GM21526 (cell line): ENCODE measurements at regions not wholly inside any gene's neighbourhood (a gene's known extent, or its start where the extent isn't known, plus 50 kb on each side); places are given as distances from the start of the nearest gene placed in this dataset.

Source experiments
- ATAC-seq: cut with Tn5 transposase; IDR thresholded peaks from one replicate; pipeline ENCODE4 v1.9.1; 2021; ENCODE audit warnings: moderate library complexity; ENCODE audit not compliant: unreplicated experiment, low FRiP score

DNA sequence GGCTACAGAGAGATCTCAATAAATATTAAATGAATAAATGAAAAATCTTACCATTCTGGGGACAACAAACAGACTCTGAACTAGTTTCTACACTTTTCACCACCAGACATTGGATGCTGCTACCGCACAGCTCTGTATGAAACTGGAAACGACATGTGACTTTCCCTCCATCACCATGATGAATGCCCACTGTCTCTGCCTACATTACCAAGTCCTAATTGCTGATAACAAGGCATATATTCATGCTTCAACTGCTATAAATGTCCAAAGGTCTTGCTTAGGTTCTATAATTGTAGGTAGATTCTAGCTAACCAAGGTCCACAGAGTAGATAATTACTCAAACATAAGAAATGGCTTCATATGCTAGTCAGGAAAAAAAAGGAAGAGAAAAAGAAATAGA, 399.4 kb upstream of the ADGRL3 start:
- no peak for ATAC-seq

DNA sequence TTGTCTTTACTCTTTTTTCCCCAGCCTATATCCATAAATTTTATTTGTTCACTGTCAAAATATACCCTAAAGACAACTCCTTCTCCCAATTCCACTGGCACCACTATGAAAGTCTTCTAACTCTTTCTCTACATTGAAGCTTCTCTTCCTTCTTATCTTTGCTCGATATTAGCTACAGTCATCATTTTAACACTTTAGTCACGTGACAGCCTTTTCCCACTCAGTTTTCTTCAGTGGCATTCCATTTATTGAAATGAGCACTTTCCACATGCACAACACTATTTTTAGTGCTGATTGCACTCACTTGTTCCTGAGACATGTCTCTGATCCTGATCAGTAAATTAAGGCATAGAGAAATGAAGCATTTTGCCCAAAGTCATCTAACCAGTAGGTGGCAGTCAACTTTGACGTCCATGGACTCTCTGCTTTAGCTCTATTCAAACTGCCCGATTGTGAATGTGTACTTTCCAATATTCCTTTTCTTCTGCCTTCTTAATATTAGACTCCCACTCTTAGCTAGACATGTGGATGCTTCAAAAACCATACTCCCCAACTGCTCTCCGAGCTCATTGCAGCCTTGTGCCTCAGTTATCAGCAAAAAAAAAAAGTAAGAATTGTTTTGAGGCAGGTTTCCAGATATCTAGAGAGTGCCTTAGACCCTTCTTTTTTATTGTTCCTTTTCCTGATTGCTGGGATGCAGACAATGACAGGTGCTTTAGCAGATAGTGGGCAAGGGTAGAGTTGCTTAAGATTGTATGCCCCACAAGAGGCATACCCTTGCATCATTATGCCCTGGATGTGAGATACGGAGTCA, 394.4 kb upstream of the ADGRL3 start:
- no peak for ATAC-seq

DNA sequence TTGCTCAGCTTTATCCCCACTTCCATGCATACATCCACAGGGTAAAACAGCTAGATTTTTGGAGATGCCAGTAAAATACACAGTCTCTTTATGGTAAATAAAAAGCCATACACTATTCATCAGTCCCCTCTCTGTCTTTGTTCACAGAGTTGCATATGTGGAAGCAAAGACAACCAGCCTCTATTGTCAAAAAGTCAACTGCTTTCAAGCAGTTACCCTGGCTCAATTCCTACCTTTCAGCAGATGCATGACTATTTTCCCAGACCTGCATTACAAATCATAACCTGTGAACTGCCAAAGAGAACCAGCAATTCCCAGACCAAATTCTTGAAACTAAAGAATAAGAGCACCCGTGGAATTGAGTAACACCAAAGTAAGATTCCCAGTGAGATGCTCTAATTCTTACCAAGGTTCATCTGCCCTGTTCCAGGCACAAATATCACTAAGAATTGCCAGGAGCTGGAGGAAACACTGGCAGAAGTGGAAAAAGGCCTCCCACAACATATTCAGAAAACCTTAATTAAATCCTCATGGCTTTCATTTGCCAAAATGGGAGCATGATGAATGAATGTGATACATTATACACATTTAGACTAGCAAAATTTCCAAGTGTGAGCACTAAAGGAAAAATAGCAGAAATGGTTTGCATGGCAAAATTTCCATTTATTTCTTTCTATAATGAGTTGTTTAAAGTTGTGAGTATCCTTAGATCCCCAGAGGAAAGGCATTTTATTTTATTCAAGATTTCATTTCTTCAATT, 391.2 kb upstream of the ADGRL3 start:
- no peak for ATAC-seq

DNA sequence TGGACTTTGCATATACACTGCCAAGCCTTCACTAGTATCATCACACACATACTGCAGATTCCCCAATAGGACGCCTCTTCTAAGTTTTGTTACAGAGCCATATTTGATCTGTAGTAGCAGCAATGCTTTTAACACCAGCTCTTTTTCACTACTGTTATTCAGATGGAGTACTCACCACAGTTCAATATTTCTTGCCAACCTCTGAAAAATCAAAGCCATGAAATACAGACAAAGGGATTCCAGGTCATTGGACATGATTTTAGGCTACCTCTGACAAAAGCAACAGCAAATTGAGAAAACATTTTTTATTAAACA, 390.7 kb upstream of the ADGRL3 start:
- ATAC-seq, result no peak

DNA sequence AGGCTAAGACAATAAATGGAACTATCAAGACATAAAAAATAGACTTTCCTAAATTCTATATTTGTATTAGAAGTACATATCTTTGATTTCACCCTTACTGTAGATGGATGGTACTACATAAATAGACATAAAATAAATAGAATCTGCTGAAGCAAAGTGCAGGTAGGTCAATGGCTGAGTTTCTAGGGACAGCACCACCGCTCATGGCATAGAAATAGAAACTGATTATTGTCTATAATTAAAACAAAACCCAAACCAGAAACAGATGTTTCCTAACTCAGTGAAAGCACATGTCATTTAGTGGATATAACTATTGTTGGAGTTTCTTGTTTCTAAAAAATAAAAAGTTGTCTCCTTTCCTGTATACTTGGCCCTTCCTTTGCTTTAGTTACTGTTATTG, 387.3 kb upstream of the ADGRL3 start:
- ATAC-seq, result no peak

DNA sequence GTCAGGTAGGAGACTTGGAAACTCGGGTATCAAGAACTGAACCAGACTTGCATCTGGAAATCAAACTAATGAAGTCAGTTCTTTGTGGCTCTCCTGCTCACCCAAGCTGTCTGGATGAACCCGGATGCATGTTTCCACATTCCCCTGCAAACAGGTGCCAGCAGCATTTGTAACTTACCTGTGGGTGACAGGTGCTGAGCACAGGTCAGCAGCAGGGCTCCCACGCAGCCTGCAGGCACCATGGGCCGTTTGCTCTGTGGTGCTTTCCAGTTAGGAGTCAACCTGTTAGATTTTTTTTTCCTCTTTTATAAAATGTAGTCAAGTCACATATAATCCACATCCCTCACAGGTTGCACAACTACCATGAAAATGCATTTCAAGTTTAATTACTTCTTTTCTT, 385.6 kb upstream of the ADGRL3 start:
- ATAC-seq, result no peak

DNA sequence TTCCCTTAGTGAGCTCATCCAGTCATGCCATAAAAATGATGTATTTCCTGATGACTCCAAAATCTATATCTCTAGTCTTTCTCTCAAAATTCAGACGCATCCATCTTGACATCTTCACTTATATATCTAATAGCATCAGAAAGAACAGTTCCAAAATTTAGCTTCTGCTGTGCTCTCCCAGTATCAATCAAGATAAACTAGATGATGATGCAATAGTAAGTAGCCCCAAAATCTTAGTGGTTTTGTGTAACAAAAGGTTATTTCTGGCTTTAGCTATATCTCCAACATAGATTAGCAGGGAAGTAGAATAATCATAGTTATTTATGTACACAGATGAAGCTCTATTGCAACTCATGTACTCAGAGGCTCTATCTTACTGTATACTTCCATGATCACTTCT, 382.5 kb upstream of the ADGRL3 start:
- no peak for ATAC-seq

DNA sequence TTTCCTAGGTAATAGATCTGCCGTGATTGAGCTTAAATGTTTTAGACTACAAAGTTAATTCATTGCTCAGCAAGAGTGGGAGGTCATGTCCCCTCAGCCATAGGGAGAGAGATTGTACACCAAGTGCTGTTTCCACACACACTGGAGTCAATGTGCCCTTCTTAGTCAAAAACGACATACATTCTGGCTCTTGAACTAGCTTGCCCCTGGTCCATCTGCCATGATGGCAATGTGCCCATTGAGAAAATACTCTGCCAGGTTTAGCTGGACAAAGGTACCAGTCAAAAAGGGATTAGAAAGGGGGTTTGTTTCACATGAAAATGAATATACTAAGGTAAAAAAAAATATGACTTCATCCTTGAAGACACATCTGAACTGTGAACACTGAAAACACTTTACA, 377.1 kb upstream of the ADGRL3 start:
- no peak for ATAC-seq

DNA sequence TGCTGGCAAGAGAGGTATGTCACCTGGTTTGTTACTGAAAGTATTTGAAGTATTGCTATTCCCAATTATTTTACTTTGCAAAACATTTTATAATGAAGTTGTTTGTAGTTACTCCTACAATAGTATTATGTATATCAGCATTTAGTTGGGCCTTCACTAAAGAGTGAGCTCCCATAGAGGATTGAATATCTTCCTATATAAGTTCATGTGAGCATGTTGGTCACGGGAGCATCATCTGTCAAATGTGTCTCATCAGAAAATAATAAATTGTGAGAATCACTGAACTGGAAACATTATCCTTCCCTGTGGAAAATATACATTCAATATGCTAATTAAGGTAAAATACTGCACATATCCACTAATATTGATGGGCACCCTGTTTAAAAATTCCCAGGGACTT, 360.1 kb upstream of the ADGRL3 start:
- ATAC-seq, result no peak

DNA sequence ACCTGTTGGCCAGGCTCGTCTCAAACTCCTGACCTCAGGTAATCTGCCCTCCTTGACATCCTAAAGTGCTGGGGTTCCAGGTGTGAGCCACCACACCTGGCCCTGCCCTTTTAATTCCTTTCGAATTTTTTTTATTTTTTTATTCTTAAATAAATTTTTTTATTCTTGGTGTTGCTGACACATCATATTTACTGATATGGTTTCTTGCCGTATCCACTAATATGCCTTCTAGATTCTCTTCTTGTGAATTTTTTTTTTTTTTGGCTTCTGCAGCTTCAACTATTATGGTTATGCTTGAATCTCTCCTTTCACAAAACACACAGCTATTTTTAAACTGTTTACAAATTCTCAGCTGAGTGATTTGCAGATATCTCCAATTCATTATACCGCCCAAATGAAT, 353.4 kb upstream of the ADGRL3 start:
- ATAC-seq, result no peak

DNA sequence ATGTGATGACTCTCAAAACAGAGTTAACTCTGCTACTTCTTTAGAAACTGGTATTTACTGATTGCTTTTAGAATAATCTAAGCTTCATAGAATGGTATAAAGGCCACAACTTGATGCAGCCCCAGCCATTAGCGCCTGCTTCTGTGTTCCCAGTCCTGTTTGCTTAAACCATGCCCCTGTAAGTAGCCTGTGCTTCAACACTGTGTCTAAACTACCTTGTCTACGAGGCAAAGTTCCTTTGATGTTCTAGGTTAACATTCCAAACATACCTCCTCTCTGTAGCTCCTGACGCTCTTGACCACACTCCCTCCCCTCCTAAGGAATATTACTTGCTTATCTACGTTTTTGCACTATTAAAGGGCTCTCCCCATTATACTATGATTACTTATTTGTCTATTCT, 352.5 kb upstream of the ADGRL3 start:
- ATAC-seq, result no peak

DNA sequence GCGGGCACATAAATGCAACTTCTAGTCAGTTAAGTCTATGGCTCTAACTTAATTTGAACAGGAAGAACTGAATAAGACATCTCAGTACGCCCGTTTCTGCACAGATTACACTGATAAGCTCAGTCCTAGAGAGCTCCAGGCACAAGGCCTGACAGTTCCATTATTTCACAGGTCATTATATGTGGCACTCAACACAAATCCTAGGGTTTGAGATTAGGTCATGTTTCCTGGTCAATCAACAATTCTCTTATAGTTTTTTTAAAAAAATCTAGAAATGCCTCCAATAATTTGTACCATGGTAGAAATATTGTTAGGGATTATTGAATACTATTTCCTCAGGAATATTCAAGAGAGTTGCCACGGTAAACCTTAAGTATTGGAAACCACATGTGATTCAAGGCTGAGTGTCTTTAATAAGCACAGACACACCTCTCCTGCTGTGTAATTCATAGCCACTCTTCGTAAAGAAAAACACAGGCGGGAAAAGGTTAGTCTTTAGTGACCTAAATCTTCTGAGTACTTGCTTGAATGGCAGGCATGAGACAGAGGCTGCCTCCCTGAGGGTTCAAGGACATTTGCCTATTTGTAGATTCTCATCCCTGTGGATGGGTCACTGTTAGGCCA, 342.9 kb upstream of the ADGRL3 start:
- no peak for ATAC-seq

DNA sequence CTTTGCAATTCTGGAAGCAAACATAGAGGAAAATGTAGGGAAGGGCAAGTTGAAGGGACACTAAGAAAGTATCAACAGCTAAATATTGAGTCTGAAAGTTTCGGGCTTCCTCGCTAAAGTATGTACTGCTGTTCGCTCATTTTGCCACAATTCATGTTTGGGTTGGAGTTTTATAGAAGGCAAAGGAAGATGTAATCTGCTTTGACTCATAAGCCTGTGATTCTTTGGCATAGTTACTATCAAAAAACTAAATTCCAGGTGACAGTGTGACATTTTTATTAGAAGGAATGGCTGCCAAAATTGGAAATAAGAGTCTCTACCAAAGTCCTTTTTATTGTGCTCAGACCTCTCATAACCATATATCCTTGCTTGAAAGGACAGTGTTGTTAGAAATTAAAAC, 336.7 kb upstream of the ADGRL3 start:
- no peak for ATAC-seq

DNA sequence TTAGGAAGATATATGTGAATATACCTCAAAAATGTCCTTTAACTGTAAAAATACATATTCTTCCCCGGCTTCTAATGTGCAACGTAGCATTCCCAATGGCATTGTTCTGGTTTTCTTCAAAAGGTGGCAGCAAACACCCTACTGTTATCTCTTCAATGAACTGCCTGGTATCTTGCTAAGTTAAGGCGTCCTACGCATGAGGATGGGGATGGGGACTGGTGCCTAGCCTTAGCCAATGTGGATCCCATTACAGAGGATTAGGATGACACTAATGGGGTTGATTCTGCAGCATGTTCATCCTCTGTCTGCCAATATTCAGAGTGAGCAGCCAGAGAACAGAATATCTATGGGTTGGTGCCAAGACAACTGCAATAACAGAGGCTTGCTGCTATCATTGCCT, 334.9 kb upstream of the ADGRL3 start:
- ATAC-seq, result no peak

DNA sequence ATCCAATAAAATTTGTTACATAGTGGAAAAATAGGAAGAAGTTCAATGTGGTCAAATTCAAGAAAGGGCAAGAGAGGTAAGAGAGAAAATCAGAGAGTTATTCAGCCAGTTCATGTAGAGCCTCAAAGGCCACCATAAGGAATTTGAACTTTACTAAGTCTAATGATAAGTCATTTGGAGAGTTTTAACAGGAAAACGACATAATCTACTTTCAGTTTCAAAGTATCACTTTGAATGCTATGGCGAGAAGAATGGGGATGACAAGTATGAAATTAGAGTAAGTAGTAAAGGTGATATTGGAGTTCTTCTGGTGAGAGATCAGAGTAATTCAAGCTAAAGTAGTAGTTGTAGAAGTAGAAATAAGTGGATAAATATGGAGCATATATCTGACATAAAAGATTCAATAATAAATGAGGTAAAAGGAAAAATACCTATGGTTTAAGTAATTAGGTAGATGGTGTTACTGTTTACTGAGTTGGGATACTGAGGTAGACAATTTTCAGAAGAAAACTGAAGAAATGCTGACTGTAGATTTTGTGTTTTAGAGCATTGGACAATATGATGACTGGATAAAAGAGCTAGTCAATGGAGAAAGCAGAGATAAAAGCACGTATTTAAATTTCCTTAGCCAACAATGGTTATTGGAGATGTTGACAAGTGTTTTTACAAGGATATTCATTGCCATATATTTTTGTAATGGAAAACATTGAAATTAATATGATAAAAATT, 331.7 kb upstream of the ADGRL3 start:
- ATAC-seq, result no peak

DNA sequence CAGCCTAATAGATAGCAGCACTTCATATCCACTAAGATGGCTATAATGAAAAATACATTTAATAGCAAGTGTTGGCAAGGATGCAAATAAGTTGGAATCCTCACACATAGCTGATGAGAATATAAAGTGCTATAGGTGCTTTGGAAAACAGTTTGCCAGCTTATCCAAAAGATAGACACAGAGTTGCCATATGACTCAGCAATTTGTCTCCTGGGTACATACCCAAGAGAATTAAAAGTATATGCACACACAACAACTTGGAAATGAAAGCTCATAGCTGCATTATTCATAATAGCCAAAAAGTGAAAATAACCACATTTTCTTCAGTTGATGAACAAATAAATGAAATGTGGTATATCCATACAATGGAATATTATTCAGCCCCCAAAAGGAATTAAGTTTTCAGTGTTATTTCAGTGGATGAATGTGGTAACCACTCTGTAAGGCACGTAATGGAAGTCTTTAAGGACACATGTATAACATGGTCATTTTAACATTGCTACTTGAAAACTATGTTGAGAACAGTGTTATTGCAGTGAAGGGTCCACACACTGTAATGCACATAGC, 320.9 kb upstream of the ADGRL3 start:
- no peak for ATAC-seq

DNA sequence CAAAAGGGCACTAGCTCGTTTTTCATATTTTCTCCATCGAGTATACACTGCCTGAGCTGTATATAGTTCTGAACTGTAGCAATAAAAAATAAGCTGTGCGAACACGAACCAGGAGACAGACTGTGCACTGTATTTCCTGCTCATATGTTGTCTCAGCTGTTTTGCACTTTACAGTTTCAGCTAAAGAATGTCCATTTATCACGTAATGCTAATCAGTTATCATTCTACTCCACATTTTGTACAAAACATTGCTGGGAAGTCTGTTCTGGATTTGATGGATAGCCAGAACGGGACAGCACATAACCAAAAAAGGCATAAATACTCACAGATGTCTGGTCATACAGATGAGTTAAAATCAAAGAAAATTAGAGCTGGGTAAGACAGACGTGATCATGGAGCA, 315.5 kb upstream of the ADGRL3 start:
- ATAC-seq, result no peak

DNA sequence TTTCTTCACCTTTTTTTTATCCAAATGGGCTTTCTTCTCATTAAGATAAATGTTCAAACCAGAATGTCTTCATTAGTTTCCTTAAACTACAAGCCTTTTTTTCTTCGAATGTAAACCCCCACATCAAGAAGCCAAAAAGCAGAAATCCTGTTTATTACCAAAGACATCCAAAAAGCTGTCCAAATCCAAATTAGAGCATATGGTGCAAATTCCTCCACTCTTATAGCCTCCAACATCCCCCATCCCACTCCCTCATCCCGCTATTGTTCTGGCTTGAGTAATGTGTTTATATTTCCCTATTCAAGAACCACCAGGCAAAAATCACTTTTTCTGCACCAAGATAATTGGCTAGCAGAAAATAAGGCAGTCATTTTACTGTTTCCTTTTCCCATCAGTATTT, 315.1 kb upstream of the ADGRL3 start:
- ATAC-seq, result no peak

DNA sequence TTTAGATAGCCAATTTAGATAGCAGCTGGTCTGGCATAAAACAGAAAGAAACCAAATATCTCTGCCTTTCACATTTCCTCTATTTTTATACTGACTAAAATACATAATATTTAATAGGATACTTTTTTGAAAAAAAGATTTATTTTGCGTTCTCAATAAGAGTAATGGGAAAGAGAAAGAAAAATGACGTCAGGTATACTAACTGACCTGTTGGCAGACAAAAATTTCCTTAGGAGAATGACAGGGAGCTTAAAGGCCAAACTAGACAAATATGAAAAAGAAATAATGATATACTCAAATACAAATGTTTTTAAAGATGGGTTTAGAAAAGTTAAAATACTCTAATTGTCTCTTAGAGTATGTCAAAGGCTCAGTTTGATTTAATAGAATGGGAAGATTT, 309.4 kb upstream of the ADGRL3 start:
- ATAC-seq, result no peak

DNA sequence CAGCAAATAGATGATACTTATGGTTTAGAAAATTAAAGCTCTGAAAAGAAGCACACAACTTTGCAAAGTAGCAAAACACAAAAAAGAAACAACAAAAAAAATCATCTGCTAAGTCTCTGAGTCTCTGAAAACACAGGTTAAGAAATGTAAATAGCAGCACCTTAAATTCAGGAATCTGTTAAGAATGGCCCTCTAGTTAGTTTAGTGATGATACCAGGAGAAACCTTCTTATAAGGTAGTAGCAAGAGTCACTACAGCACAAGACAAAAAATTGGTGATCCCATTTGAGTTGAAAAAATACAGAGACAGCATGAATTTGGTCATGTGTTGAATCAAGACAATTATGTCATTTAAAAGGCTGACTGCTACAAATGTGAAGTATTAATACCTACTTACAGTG, 308.2 kb upstream of the ADGRL3 start:
- no peak for ATAC-seq

DNA sequence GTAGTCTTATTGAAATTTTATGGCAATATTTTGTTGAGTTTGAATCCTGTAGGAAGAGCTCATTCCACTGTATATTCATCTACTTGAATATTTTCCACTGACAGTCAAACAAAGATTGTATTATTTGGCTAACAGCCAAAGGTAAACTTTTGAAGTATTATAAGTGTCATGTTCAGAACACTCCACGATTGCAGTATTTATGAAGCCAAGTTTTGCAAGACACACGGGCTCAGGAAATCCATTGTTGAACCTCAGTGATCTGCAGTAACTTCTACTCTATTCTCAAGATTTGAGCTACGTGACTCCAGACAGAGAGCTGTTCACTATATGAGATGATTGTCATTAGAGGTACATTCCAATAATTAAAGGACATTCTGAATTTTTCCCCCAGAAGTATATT, 302.7 kb upstream of the ADGRL3 start:
- no peak for ATAC-seq
